K562 (cell line): ENCODE measurements at regions not wholly inside any gene's neighbourhood (a gene's known extent, or its start where the extent isn't known, plus 50 kb on each side); places are given as distances from the start of the nearest gene placed in this dataset.

ENCODE experiments used
- ATAC-seq: fragments of 200-7000 bp; cut with Tn5 transposase; 3 replicates; pipeline ENCODE4 v1.9.1; 2020; ENCODE audit warnings: moderate library complexity
- BruUV-seq: library from RNA; stranded (reverse); fragments of 400-500 nt; replicated peaks from 2 replicates; lab custom pipeline; 2021; lab: Mats Ljungman, UMichigan
- CTCF ChIA-PET: fragments of 300-600 bp; formaldehyde crosslinking; extraction: SDS; loops from one replicate; lab custom pipeline; 2021; ENCODE audit warnings: low intra/inter-chr PET ratio; lab: Yijun Ruan, JAX
- POLR2A ChIA-PET: fragments of 300-600, 350-650 bp; sonication (Branson Sonifier 250); formaldehyde crosslinking; extraction: SDS; loops from one replicate; lab custom pipeline; 2021; ENCODE audit warnings: antibody characterized with exemption, inconsistent platforms; lab: Yijun Ruan, JAX
- DNase-seq, 4 experiments: peaks; one replicate each; pipeline versions ENCODE4 v3.0.0 to v3.0.0-alpha.2; 2011 to 2018; ENCODE audit warnings: low spot score in 3 of 4, mixed read lengths in 3 of 4; ENCODE audit errors: extremely low read depth in 1 of 4
- FAIRE-seq: peaks from 2 replicates; lab custom pipeline; 2011; peaks lifted over from hg19 to GRCh38; lab: Jason Lieb, UNC
- H2AFZ ChIP-seq: 2 replicates; pipeline ENCODE4 v1.6.0; 2011; ENCODE audit warnings: low read depth, low read length, control low read depth, inconsistent platforms
- H3K27ac ChIP-seq: fragments of 200-600 bp; 3 replicates; pipeline ENCODE4 v1.8.0; 2011; ENCODE audit warnings: low read depth, mild to moderate bottlenecking, control low read depth, inconsistent platforms, low read length, moderate library complexity, mixed read lengths; ENCODE audit errors: extremely low read depth
- H3K27me3 ChIP-seq, 2 experiments: fragments of 300-600 bp in 1 of 2; 2 replicates in 1 of 2; 3 replicates in 1 of 2; pipeline versions ENCODE4 v1.6.0 to v1.8.0; 2011; ENCODE audit warnings: inconsistent platforms in 2 of 2, low read length in 2 of 2, mild to moderate bottlenecking in 1 of 2, mixed read lengths in 1 of 2, moderate library complexity in 1 of 2; ENCODE audit not compliant: control insufficient read depth in 2 of 2, insufficient read depth in 2 of 2
- H3K36me3 ChIP-seq: fragments of 300-600 bp; 3 replicates; pipeline ENCODE4 v1.8.0; 2011; ENCODE audit warnings: mild to moderate bottlenecking, low read length, inconsistent platforms; ENCODE audit not compliant: control insufficient read depth, insufficient read depth
- H3K4me1 ChIP-seq, 2 experiments: fragments of 200-600 bp in 1 of 2; replicated peaks in 1 of 2; 2 replicates in 1 of 2; 3 replicates in 1 of 2; pipeline versions ENCODE4 v1.5.1 to v1.8.0; 2011; ENCODE audit warnings: inconsistent platforms in 2 of 2, low read length in 2 of 2, mild to moderate bottlenecking in 1 of 2, mixed read lengths in 1 of 2, moderate library complexity in 1 of 2; ENCODE audit not compliant: control insufficient read depth in 2 of 2, insufficient read depth in 2 of 2
- H3K4me2 ChIP-seq: 2 replicates; pipeline ENCODE4 v1.6.1; 2011; ENCODE audit warnings: low read length, control low read depth, inconsistent platforms, mixed read lengths; ENCODE audit not compliant: insufficient read depth
- H3K4me3 ChIP-seq: fragments of 200-600 bp; sonication (generic), shearing (Covaris generic); 2 replicates; pipeline ENCODE4 v1.5.1; 2016; ENCODE audit warnings: control low read depth, inconsistent platforms
- H3K79me2 ChIP-seq: fragments of 200-600 bp; 3 replicates; pipeline ENCODE4 v1.8.0; 2011; ENCODE audit warnings: low read length, inconsistent platforms; ENCODE audit not compliant: control insufficient read depth, insufficient read depth
- H3K9ac ChIP-seq, 2 experiments: 2 replicates each; pipeline versions ENCODE4 v1.6.0 to v1.6.1; 2011; ENCODE audit warnings: low read depth in 2 of 2, low read length in 2 of 2, control low read depth in 1 of 2, inconsistent platforms in 1 of 2, mild to moderate bottlenecking in 1 of 2, mixed read lengths in 1 of 2; ENCODE audit not compliant: insufficient read depth in 1 of 2
- H3K9me1 ChIP-seq: one replicate; pipeline ENCODE4 v1.6.0; 2011; ENCODE audit warnings: inconsistent platforms, mild to moderate bottlenecking, low read length, moderate library complexity; ENCODE audit not compliant: control insufficient read depth, insufficient read depth
- H3K9me3 ChIP-seq: replicated peaks from 2 replicates; pipeline ENCODE4 v1.5.1; 2011; ENCODE audit warnings: low read depth, low read length, inconsistent platforms; ENCODE audit not compliant: control insufficient read depth, insufficient read depth
- H4K20me1 ChIP-seq: replicated peaks from 2 replicates; pipeline ENCODE4 v1.6.1; 2011; ENCODE audit warnings: low read length, inconsistent platforms, mixed read lengths; ENCODE audit not compliant: control insufficient read depth, insufficient read depth
- HNRNPH1 ChIP-seq: fragments of 200-400 bp; formaldehyde crosslinking; optimal IDR thresholded peaks from 2 replicates; pipeline ENCODE3; 2017; ENCODE audit warnings: low read depth, mild to moderate bottlenecking, low read length, moderate library complexity
- KAT8 ChIP-seq: fragments of 450-650 bp; IDR thresholded peaks from 2 replicates; pipeline ENCODE4 v1.6.1; 2016; ENCODE audit warnings: low read depth, mild to moderate bottlenecking
- ZFPM2 ChIP-seq: fragments of 250-450 bp; sonication (Bioruptor Pico); IDR thresholded peaks from 2 replicates; pipeline ENCODE4 v1.5.1; 2022; ENCODE audit warnings: mild to moderate bottlenecking
- ZNF143 ChIP-seq: sonication (generic); formaldehyde crosslinking; IDR thresholded peaks from 2 replicates; pipeline ENCODE4 v1.9.0; 2022; ENCODE audit warnings: mild to moderate bottlenecking, missing genetic modification reagents
- ZSCAN32 ChIP-seq: fragments of 450-650 bp; formaldehyde crosslinking; IDR thresholded peaks from 2 replicates; pipeline ENCODE4 v1.4.0; 2020; ENCODE audit warnings: mild to moderate bottlenecking, moderate library complexity
- WGBS: fragments of 100-300 bp; shearing (Covaris generic); methylation state at CpG from one replicate; pipeline ENCODE4 v1.1.6; 2016; ENCODE audit warnings: low coverage, mixed read lengths; ENCODE audit not compliant: insufficient coverage; ENCODE audit errors: missing lambda C conversion rate; 5-methylcytosine and 5-hydroxymethylcytosine counted together
- in situ Hi-C: fragments of 300-500 bp; cut with MboI; formaldehyde crosslinking; loops from 4 replicates; pipeline ENCODE4 v1.15.0; 2018; ENCODE audit warnings: inconsistent platforms, mixed read lengths
- intact Hi-C: fragments of 100-400 bp; cut with micrococcal nuclease; formaldehyde crosslinking; loops from 2 replicates; pipeline ENCODE4 v1.14.2; 2022
- TF ChIP-seq, protein P1 (sequence below), 2 experiments: fragments of 450-650 bp; formaldehyde crosslinking in 1 of 2; IDR thresholded peaks; 2 replicates each; pipeline versions ENCODE4 v1.4.0 to v1.6.1; 2014 to 2020; ENCODE audit warnings: mild to moderate bottlenecking in 2 of 2, borderline replicate concordance in 1 of 2, low read depth in 1 of 2
- TF ChIP-seq, protein P2 (sequence below): fragments of 200-800 bp; sonication (Bioruptor generic); IDR thresholded peaks from 2 replicates; pipeline ENCODE4 v1.6.1; 2017; ENCODE audit warnings: missing genetic modification characterization, missing compliant biosample characterization
- TF ChIP-seq, protein P3 (sequence below), 2 experiments: IDR thresholded peaks; 2 replicates each; pipeline ENCODE4 v1.6.1; 2012; ENCODE audit warnings: improper control_type of control experiment in 2 of 2, low read depth in 2 of 2, low read length in 2 of 2, borderline replicate concordance in 1 of 2

DNA sequence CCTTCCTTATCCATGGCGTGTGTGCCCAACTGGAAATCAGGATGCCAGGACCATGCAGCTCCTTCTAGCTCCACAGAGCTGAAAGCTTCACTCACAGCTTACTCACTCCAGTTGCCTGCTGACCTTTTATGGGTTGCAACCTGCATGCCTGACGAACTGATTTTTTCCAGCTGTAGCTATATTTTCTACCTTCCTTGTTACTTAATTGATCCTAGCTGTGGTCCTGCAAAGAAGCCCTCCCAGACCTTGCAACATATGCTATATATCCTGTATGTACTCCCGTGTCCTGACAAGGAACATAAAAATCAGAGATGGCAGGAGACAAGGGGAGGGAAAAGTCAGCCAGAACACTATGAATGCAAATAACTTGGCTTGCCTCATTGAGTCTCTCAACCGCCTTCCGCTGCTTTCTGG lies 135.3 kb upstream of the LDB2 start:
- H3K36me3 ChIP-seq, result no peaks in the 10 kb centered on the region
- H4K20me1 ChIP-seq, result no peaks in the 10 kb centered on the region
- H3K4me1 ChIP-seq, result no peaks in the 10 kb centered on the region
- H3K27ac ChIP-seq, result no peak overlapping the region
- 0% methylated on average over 5 of the region's 5 CpGs for WGBS
- no peak for ATAC-seq
- H3K9ac ChIP-seq, result no peak overlapping the region
- no TSS peak for BruUV-seq
- H3K9me3 ChIP-seq, result no peaks in the 10 kb centered on the region
- no peak for FAIRE-seq
- H3K4me2 ChIP-seq, result no peak overlapping the region
- CTCF ChIA-PET, result no interaction called here
- in situ Hi-C loops (no loop called here), intact Hi-C loops (no loop called here)
- H3K4me3 ChIP-seq, result no peak overlapping the region
- H3K9me1 ChIP-seq, result no peaks in the 10 kb centered on the region
- DNase-seq, result no peak
- POLR2A ChIA-PET, result no interaction called here
- no peaks in the 10 kb centered on the region for H3K79me2 ChIP-seq
- H2AFZ ChIP-seq, result no peak overlapping the region
- peaks cover 0 to 2% of the 10 kb centered on the region in 2 experiments; a peak in 2 of 5 replicates for H3K27me3 ChIP-seq
- TF ChIP-seq HNRNPH1 (no peak), KAT8 (no peak), ZFPM2 (CRISPR knock-in tag) (no peak), ZSCAN32 (no peak), ZNF143 (CRISPR knock-in tag) (no peak)
- TF ChIP-seq, protein P1, sequence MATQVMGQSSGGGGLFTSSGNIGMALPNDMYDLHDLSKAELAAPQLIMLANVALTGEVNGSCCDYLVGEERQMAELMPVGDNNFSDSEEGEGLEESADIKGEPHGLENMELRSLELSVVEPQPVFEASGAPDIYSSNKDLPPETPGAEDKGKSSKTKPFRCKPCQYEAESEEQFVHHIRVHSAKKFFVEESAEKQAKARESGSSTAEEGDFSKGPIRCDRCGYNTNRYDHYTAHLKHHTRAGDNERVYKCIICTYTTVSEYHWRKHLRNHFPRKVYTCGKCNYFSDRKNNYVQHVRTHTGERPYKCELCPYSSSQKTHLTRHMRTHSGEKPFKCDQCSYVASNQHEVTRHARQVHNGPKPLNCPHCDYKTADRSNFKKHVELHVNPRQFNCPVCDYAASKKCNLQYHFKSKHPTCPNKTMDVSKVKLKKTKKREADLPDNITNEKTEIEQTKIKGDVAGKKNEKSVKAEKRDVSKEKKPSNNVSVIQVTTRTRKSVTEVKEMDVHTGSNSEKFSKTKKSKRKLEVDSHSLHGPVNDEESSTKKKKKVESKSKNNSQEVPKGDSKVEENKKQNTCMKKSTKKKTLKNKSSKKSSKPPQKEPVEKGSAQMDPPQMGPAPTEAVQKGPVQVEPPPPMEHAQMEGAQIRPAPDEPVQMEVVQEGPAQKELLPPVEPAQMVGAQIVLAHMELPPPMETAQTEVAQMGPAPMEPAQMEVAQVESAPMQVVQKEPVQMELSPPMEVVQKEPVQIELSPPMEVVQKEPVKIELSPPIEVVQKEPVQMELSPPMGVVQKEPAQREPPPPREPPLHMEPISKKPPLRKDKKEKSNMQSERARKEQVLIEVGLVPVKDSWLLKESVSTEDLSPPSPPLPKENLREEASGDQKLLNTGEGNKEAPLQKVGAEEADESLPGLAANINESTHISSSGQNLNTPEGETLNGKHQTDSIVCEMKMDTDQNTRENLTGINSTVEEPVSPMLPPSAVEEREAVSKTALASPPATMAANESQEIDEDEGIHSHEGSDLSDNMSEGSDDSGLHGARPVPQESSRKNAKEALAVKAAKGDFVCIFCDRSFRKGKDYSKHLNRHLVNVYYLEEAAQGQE (IDR thresholded peaks at IDR 0.05; ENCODE audit: borderline replicate concordance), result no peak
- TF ChIP-seq, protein P1 (CRISPR knock-in tag; IDR thresholded peaks at IDR 0.05; ENCODE audit: low read depth), result no peak
- TF ChIP-seq, protein P2, sequence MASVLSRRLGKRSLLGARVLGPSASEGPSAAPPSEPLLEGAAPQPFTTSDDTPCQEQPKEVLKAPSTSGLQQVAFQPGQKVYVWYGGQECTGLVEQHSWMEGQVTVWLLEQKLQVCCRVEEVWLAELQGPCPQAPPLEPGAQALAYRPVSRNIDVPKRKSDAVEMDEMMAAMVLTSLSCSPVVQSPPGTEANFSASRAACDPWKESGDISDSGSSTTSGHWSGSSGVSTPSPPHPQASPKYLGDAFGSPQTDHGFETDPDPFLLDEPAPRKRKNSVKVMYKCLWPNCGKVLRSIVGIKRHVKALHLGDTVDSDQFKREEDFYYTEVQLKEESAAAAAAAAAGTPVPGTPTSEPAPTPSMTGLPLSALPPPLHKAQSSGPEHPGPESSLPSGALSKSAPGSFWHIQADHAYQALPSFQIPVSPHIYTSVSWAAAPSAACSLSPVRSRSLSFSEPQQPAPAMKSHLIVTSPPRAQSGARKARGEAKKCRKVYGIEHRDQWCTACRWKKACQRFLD, result no peak
- TF ChIP-seq, protein P3, sequence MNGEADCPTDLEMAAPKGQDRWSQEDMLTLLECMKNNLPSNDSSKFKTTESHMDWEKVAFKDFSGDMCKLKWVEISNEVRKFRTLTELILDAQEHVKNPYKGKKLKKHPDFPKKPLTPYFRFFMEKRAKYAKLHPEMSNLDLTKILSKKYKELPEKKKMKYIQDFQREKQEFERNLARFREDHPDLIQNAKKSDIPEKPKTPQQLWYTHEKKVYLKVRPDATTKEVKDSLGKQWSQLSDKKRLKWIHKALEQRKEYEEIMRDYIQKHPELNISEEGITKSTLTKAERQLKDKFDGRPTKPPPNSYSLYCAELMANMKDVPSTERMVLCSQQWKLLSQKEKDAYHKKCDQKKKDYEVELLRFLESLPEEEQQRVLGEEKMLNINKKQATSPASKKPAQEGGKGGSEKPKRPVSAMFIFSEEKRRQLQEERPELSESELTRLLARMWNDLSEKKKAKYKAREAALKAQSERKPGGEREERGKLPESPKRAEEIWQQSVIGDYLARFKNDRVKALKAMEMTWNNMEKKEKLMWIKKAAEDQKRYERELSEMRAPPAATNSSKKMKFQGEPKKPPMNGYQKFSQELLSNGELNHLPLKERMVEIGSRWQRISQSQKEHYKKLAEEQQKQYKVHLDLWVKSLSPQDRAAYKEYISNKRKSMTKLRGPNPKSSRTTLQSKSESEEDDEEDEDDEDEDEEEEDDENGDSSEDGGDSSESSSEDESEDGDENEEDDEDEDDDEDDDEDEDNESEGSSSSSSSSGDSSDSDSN (IDR thresholded peaks at IDR 0.05; ENCODE audit: borderline replicate concordance in 1 of 2, low read depth in 2 of 2, low read length in 2 of 2), result no peak
